K562 (cell line): ENCODE measurements at regions not wholly inside any gene's neighbourhood (a gene's known extent, or its start where the extent isn't known, plus 50 kb on each side); places are given as distances from the start of the nearest gene placed in this dataset.
A peak's percentile ranks its signal among the peaks of the same experiment; 100 is the strongest.

Experiments
- ATAC-seq: fragments of 200-7000 bp; cut with Tn5 transposase; 3 replicates; pipeline ENCODE4 v1.9.1; 2020; ENCODE audit warnings: moderate library complexity
- BruUV-seq: library from RNA; stranded (reverse); fragments of 400-500 nt; replicated peaks from 2 replicates; lab custom pipeline; 2021; lab: Mats Ljungman, UMichigan
- CTCF ChIA-PET: fragments of 300-600 bp; formaldehyde crosslinking; extraction: SDS; loops from one replicate; lab custom pipeline; 2021; ENCODE audit warnings: low intra/inter-chr PET ratio; lab: Yijun Ruan, JAX
- POLR2A ChIA-PET: fragments of 300-600, 350-650 bp; sonication (Branson Sonifier 250); formaldehyde crosslinking; extraction: SDS; loops from one replicate; lab custom pipeline; 2021; ENCODE audit warnings: antibody characterized with exemption, inconsistent platforms; lab: Yijun Ruan, JAX
- DNase-seq, 4 experiments: peaks; one replicate each; pipeline versions ENCODE4 v3.0.0 to v3.0.0-alpha.2; 2011 to 2018; ENCODE audit warnings: low spot score in 3 of 4, mixed read lengths in 3 of 4; ENCODE audit errors: extremely low read depth in 1 of 4
- FAIRE-seq: peaks from 2 replicates; lab custom pipeline; 2011; peaks lifted over from hg19 to GRCh38; lab: Jason Lieb, UNC
- H2AFZ ChIP-seq: 2 replicates; pipeline ENCODE4 v1.6.0; 2011; ENCODE audit warnings: low read depth, low read length, control low read depth, inconsistent platforms
- H3K27ac ChIP-seq: fragments of 200-600 bp; 3 replicates; pipeline ENCODE4 v1.8.0; 2011; ENCODE audit warnings: low read depth, mild to moderate bottlenecking, control low read depth, inconsistent platforms, low read length, moderate library complexity, mixed read lengths; ENCODE audit errors: extremely low read depth
- H3K27me3 ChIP-seq, 2 experiments: fragments of 300-600 bp in 1 of 2; 2 replicates in 1 of 2; 3 replicates in 1 of 2; pipeline versions ENCODE4 v1.6.0 to v1.8.0; 2011; ENCODE audit warnings: inconsistent platforms in 2 of 2, low read length in 2 of 2, mild to moderate bottlenecking in 1 of 2, mixed read lengths in 1 of 2, moderate library complexity in 1 of 2; ENCODE audit not compliant: control insufficient read depth in 2 of 2, insufficient read depth in 2 of 2
- H3K36me3 ChIP-seq: fragments of 300-600 bp; 3 replicates; pipeline ENCODE4 v1.8.0; 2011; ENCODE audit warnings: mild to moderate bottlenecking, low read length, inconsistent platforms; ENCODE audit not compliant: control insufficient read depth, insufficient read depth
- H3K4me1 ChIP-seq, 2 experiments: fragments of 200-600 bp in 1 of 2; replicated peaks in 1 of 2; 2 replicates in 1 of 2; 3 replicates in 1 of 2; pipeline versions ENCODE4 v1.5.1 to v1.8.0; 2011; ENCODE audit warnings: inconsistent platforms in 2 of 2, low read length in 2 of 2, mild to moderate bottlenecking in 1 of 2, mixed read lengths in 1 of 2, moderate library complexity in 1 of 2; ENCODE audit not compliant: control insufficient read depth in 2 of 2, insufficient read depth in 2 of 2
- H3K4me2 ChIP-seq: 2 replicates; pipeline ENCODE4 v1.6.1; 2011; ENCODE audit warnings: low read length, control low read depth, inconsistent platforms, mixed read lengths; ENCODE audit not compliant: insufficient read depth
- H3K4me3 ChIP-seq: fragments of 200-600 bp; sonication (generic), shearing (Covaris generic); 2 replicates; pipeline ENCODE4 v1.5.1; 2016; ENCODE audit warnings: control low read depth, inconsistent platforms
- H3K79me2 ChIP-seq: fragments of 200-600 bp; 3 replicates; pipeline ENCODE4 v1.8.0; 2011; ENCODE audit warnings: low read length, inconsistent platforms; ENCODE audit not compliant: control insufficient read depth, insufficient read depth
- H3K9ac ChIP-seq, 2 experiments: 2 replicates each; pipeline versions ENCODE4 v1.6.0 to v1.6.1; 2011; ENCODE audit warnings: low read depth in 2 of 2, low read length in 2 of 2, control low read depth in 1 of 2, inconsistent platforms in 1 of 2, mild to moderate bottlenecking in 1 of 2, mixed read lengths in 1 of 2; ENCODE audit not compliant: insufficient read depth in 1 of 2
- H3K9me1 ChIP-seq: one replicate; pipeline ENCODE4 v1.6.0; 2011; ENCODE audit warnings: inconsistent platforms, mild to moderate bottlenecking, low read length, moderate library complexity; ENCODE audit not compliant: control insufficient read depth, insufficient read depth
- H3K9me3 ChIP-seq: replicated peaks from 2 replicates; pipeline ENCODE4 v1.5.1; 2011; ENCODE audit warnings: low read depth, low read length, inconsistent platforms; ENCODE audit not compliant: control insufficient read depth, insufficient read depth
- H4K20me1 ChIP-seq: replicated peaks from 2 replicates; pipeline ENCODE4 v1.6.1; 2011; ENCODE audit warnings: low read length, inconsistent platforms, mixed read lengths; ENCODE audit not compliant: control insufficient read depth, insufficient read depth
- BCL6 ChIP-seq: fragments of 250-450 bp; sonication (Bioruptor Pico); IDR thresholded peaks from 2 replicates; pipeline ENCODE4 v1.4.0; 2020
- ZBTB11 ChIP-seq, 3 experiments: fragments of 200-800 bp in 1 of 3; fragments of 250-450 bp in 1 of 3; fragments of 450-650 bp in 1 of 3; sonication (Bioruptor Pico) in 1 of 3; sonication (Bioruptor generic) in 1 of 3; formaldehyde crosslinking in 1 of 3; IDR thresholded peaks; 2 replicates each; pipeline versions ENCODE4 v1.6.1 to v1.8.0; 2016 to 2022; ENCODE audit warnings: mild to moderate bottlenecking in 2 of 3, missing genetic modification characterization in 2 of 3, missing compliant biosample characterization in 1 of 3, moderate library complexity in 1 of 3
- WGBS: fragments of 100-300 bp; shearing (Covaris generic); methylation state at CpG from one replicate; pipeline ENCODE4 v1.1.6; 2016; ENCODE audit warnings: low coverage, mixed read lengths; ENCODE audit not compliant: insufficient coverage; ENCODE audit errors: missing lambda C conversion rate; 5-methylcytosine and 5-hydroxymethylcytosine counted together
- in situ Hi-C: fragments of 300-500 bp; cut with MboI; formaldehyde crosslinking; loops from 4 replicates; pipeline ENCODE4 v1.15.0; 2018; ENCODE audit warnings: inconsistent platforms, mixed read lengths
- intact Hi-C: fragments of 100-400 bp; cut with micrococcal nuclease; formaldehyde crosslinking; loops from 2 replicates; pipeline ENCODE4 v1.14.2; 2022

DNA sequence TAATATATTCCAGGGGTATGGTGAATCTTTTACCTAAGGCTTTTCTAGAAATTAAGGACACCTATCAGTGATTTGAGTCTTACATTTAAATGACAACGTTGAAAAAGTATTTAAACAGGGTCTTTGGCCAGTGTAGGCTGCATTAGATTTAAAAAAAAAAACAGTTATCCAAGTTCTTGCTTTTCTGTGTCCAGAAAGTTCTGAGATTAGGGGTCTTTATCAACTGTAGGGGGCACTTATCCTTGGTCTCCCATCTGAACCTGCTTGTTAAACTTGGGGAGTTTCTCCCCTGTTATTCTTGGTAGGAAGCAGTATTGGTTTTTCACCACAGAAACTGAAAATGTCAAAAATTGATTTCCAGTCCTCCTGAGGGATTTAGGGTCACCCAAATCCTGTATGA is 155.9 kb upstream of the ZNF217 start:
- Histone ChIP-seq H3K9ac (no peak overlapping the region), H3K36me3 (no peaks in the 10 kb centered on the region), H4K20me1 (no peaks in the 10 kb centered on the region), H3K9me3 (no peaks in the 10 kb centered on the region), H3K79me2 (no peaks in the 10 kb centered on the region), H3K4me2 (no peak overlapping the region), H3K27me3 (no peaks in the 10 kb centered on the region), H2AFZ (peak overlapping the region; percentile 35; the same call in 1 of the 2 replicates), H3K27ac (no peak overlapping the region), H3K4me3 (no peak overlapping the region), H3K9me1 (no peaks in the 10 kb centered on the region), H3K4me1 (peaks cover 16 to 35% of the 10 kb centered on the region in 2 experiments)
- BruUV-seq = no TSS peak
- POLR2A ChIA-PET = interaction anchor here (2.3 kb wide), 1 partner anchor 11 kb away, joined by 6 read pairs; no protein-coding TSS in a partner anchor
- WGBS = 0% methylated on average over 1 of the region's 1 CpG
- CTCF ChIA-PET = no interaction called here
- intact Hi-C loops = no loop called here
- DNase-seq (no peak), FAIRE-seq (no peak), ATAC-seq (no peak)
- TF ChIP-seq ZBTB11 (CRISPR knock-in tag; IDR thresholded peaks at IDR 0.05) (0 out of 6 replicates have a peak, but pooled peaks of 1 of the 3 experiments have one; percentile 47), BCL6 (CRISPR knock-in tag) (no peak)
- in situ Hi-C loops = no loop called here
